HG02938 (cell line): ENCODE measurements at regions not wholly inside any gene's neighbourhood (a gene's known extent, or its start where the extent isn't known, plus 50 kb on each side); places are given as distances from the start of the nearest gene placed in this dataset.
"Not testable (repeated sequence)": the region's sequence is repeated elsewhere in the genome, so short reads cannot be mapped to it uniquely, and the experiment has no call there.

Experiments
- ATAC-seq: cut with Tn5 transposase; IDR thresholded peaks from one replicate; pipeline ENCODE4 v1.9.1; 2021; ENCODE audit warnings: mild to moderate bottlenecking, moderate library complexity; ENCODE audit not compliant: unreplicated experiment

DNA sequence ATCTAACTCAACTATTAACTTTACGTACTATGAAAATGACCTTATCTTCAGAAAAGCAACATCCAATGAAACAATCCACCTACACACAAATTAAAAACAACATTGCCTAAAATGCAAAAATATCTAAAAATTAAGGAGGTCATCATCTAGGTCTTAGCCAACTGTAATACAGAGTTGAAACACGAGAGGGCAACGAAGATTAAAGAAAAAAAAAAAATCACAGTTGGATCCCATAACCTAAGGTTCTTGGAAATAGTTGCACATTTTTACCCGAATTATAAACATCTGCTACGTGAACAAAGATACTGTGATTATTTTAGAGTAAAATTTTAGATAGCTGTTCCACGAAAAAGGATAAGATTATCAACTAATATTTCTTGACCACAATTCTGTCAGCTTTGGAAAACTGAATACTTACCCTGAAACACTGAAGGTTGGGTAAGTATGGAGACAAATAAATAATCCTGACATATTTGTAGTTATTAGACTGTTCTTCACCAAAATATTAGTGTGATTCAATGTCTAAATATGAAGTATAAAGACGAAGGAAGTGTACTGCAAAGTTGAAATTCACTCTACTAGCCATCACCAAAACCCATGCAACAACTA, 88.0 kb upstream of the AK4 start:
- no peak for ATAC-seq

DNA sequence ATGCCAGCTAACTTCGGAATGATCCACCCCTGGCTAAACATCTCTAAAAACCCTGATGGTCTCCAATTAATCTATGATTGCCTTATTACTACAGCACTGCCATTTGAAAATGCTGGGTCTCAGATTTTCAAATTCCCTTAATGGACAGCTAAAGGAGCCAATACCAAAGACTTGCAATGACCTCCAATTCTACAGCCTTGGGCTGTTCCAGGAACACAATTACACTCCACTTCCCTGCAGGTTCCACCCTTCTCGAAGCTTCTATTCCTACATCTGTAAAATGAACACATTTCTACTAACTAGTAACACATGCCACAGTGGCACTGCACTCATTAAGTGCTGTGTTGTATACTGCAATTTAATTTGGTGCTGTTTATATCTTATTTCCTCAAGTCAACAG, 85.7 kb upstream of the AK4 start:
- no peak for ATAC-seq

DNA sequence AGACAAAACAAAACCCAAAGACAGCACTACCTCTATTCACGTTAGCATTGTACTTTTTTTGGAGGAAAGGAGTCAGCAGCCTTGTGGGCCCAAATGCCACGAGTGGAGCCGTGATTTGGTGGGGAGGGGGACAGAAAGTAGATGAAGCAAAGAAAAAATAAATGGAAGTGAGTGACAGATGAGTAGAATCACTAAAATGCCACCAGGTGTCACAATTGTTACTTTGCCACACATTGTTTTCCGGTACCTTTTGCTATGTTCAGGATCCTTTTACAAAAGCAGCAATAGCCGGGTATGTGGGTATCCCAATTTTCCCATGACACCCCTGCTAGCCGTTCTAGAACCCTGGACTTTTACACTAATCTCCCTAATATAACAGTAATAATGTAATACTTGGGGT, 85.0 kb upstream of the AK4 start:
- no peak for ATAC-seq

DNA sequence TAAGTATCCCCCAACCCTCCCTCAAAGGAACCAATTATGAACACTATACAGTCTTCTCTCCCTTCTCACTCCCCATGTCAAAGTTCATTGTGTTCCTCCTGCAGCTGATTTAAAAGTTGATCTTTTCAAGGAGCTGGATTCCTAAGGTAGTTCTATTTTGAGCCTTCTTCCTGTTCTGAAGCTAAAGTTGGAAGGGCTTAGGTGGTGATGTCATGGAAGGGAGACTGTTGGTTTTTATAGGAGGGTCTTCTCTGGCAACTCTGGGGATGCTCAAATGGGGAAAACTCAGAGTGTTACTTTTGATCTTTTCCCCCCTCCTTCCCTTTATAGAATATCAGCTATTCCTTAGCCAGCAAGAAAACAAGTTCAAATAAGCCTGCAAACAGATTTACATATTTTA, 83.0 kb upstream of the AK4 start:
- no peak for ATAC-seq

DNA sequence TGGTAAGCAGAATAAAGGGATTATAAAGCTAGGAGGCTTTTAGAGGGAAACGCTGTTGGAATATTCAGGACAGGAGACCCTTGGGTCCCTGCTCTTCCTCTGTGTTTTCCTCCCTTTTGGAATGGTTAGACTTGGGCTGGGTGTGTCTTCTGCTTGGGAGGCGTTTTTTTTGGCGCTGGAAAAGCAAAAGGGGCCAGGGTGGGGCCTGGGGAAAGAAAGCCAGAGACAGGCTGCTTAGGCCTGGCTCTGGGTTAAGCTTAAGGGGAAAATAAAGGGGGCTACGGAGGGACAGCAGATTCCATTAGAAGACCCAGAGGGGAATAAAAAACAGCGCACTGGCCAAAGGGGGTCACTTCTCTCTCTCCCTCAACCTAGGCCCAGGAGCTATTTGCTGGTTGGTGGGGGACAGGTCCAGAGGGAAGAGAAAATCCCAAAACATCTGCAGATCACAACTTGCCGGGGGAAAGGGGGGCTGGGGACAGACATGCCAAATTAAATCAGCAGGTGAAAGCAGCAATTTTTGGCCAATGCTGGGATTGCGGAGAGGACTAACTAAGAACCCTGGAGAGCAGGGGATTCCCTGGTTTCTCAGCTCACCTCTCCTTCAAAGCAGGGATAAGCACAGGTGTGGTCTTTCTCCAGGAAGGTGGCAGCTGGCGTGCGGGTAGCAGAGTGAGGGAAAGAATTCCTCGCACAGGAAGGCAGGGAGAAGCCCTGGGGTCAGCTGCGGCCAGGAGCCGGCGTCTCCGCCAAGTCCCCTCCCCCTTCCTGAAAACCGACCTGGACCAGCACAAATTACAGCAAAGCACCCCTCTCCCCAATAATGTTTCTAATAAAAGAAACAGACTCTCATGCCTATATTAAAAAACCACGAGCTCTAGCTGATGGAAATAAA, 82.2 kb upstream of the AK4 start:
- no peak for ATAC-seq

DNA sequence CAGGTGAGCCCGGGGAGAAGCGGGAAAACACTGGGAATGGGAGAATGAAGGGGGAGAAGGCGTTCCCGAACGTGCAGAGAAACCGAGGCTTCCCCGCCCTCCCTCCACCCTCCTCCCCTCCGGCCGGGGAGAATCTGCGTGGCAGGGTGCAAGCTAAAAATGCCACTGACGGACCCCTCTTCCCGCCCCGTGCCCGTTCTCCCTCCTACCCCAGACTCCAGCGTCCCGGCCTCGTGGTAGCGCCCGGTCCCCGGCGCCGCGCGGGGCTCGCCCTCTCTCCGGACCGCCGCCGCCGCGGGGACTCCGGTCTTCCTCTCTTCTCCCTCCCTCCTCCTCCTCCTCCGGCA, 81.6 kb upstream of the AK4 start:
- no peak for ATAC-seq

DNA sequence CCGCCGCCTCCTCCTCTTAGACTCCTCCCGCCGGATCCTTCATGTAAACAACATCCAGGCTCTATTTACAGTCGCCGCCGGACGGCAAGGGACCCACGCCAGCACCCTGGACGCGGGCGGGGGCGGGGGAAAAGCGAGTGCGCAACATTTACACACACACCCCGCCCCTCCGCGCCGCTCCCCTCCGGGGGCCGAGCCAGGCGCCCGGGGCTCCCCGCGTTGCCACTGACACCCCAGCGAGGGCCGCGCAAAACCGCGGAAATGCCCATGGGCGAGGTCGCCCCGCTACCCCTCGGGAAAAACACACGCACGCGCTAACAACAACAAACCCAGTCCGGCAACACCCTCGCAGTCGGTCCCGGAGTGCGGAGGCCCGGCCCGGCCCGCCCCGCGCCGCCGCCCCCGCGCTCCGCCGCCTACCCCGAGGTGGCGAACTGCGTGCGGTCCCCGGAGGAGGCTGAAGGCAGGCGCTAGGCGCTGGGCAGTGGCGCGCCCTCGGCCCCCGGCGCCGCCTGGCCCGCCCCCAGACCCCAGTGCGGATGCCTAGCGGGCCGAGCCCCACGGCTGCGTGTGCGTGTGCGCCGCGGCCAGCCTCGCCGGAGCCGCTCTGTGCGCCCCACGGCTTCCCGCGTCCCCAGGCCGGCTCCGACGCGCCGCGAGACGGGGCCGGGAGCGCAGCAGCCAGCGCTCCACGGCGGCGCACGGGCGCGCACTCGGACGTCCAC, 81.1 kb upstream of the AK4 start:
- ATAC-seq = peak; percentile 42

DNA sequence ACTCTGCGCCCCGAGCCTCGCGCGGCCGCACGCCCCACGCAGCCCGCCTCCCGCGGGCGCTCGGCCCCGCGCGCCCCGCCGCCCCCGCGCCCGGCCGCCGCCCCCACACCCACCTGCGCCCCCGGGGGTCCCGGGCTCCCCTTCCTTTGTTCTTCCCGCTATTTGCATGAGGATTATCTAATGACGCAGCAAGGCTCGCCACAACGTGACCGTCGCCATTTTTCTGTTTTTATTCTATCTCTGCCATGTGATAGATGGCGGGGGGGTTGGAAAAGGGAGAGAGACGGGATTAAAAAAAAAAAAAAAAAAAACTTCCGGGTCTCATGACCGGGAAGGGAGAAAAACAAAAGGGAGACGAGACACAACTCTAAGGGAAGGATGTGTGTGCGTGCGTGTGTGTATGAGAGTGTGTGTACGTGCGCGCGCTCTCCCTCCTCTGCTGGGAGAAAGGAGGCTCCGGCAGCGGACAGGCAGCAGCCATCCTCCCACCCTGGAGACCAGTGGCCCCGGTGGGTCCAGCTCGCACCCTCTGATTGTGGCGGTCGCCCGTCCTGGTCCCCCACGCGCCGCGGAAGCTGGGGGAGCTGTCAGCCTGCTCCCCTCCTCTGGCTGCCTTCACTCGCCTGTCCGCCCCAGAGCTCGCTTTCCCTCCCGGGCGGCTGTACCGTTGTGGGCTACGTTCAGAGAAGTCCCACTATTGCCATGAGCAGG, 80.4 kb upstream of the AK4 start:
- ATAC-seq = peak; percentile 40

DNA sequence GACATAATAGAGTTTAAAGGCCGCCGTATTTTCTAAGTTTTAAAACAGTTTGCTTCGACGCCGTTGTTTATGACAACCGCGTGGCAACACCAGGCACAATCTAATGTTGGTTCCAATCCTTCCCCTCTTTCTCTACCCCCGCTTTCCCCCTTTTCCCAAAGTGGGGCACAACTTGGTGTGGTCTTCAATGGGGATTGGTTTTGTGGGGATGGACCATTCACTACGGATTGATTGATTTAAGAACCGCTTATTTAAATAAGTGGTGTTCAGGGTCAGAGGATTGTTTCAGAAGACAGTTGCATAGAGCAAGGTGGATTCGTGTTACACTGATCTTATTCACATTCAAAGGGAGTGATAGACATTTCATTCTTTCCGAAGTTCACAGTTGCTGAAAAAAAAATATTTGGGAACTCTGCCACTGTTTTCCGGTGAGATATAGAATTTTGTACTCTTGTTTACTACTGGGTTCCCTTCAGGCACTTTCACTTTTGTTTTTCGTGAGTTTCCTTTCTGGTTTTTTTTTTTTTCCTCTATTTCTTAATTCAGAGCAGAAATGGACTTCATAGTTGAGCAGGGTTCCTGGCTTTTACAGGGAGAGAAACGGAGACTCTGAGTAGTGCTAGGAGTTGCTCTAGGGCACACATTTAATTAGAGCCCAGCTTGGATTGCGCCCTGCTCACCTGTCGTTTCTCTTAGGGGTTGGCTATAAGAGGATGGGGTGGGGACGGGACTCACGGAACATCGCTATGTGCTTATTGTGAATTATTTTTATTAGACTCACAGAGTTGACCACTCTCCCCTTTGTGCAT, 79.6 kb upstream of the AK4 start:
- no peak for ATAC-seq

DNA sequence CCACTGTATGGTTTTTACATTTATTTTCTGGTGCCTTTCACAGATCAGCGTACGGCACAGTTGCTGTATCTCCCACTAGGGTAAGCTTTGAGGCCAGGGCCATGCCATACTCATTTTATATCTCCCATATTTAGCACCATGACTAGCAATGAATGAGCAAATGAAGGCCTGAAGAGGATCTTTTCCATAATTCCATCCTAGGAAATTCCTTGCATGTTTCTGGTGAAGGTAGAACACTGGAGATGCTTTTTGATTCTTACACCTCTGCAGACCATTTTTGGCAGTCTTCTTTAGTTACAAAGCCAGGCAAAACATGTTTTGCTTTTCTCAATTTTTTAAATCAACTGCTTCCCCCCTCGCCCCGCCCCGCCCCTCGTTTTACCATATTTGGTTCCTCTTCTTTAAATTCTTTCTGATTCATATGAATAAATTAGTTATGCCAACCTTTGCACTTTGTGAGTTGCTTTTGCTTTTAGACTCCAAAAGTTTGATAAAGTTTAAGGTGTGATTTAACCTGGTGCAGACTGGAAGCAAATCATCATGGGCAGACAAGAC, 78.9 kb upstream of the AK4 start:
- ATAC-seq = no peak

DNA sequence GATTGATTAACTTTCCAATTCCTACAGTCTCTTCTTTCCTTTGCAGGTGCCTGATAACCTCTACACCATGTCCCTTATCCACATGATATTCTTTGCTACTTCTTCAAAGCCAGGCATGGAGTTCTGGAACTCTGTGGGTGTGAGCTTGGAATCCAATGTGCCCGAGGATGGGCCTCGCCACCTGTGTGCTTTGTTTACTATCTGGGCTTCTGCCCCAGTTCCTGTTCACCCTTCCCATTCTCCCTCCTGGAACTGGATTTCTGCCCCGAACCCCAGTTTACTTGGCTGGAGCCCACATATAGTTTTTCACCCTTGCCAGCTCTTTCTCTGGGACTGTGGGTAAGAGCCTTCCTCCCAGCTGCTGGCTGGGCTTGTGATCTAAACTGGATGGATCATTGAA, 75.2 kb upstream of the AK4 start:
- no peak for ATAC-seq

DNA sequence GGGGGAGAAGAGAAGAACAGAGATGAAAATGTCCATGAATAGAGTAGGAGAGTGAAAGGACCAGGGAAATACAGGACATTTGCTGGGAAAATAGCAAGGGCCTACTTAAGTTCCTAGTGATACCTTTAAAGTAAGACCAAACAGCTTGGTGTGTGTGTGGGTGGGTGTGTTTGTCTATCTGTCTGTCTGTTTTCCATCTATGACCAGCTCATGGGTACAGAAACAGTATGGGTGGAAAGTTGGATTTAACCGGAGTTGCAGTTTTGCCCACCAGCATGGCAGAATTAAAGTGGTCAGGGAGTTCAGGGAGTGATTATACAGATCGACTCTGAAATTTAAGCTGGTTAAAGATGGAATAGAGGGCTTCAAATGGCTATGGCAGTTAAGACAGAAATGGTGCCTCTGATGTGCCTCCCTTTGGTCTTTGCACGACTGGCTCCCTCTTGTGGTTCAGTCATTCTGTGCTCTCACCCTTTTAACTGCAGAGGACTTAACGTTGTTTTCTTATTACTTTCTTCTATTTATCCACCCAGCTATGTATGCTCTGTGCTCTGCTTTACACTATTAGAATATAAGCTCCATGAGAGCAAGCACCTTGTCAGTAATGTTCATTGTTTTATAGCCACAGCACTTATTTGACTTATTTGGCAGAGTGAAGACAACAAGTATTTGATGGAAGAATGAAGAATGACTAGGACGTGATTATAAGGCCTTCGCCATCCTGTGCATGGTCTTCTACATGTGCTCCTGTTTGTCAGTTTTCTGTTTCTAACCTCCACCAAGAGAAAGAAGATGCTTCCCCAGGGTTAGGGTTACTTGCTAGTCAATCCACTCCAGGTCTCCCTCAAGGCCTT, 72.7 kb upstream of the AK4 start:
- peak; percentile 88 for ATAC-seq

DNA sequence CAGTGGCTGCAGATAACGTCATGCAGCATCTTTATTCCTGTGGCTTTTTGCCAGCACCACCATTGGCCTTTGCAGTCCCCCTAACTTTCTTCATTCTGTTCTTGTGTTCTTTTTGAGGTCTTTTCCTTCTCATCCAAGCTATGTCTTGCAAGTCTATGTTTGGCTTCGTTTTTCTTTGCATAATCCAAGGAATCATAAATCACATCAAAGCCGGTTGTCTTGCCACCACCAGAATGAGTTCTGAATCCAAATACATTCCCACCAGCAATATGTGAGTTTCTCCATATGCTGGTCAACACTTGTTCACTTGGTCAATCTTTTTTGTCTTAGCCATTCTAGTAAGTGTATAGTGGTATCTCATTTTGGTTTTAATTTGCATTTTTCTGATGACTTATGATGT, 70.6 kb upstream of the AK4 start:
- no peak for ATAC-seq

DNA sequence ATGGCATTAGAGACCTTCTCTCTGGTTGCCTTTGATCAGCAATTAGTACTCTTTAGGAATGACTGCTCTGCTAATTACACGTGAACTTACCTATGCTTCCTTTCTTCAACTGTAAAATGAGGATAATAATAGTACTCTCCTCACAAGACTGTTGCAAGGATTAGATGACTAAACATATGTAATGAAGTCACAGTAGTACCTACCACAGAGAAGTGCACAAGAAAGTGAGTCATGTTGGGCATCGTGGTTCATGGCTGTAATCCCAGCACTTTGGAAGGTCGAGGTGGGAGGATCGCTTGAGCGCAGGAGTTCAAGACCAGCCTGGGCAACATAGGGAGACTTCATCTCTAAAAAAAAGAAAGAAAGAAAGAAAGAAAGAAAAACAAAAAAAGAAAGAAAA, 68.1 kb upstream of the AK4 start:
- no peak for ATAC-seq

DNA sequence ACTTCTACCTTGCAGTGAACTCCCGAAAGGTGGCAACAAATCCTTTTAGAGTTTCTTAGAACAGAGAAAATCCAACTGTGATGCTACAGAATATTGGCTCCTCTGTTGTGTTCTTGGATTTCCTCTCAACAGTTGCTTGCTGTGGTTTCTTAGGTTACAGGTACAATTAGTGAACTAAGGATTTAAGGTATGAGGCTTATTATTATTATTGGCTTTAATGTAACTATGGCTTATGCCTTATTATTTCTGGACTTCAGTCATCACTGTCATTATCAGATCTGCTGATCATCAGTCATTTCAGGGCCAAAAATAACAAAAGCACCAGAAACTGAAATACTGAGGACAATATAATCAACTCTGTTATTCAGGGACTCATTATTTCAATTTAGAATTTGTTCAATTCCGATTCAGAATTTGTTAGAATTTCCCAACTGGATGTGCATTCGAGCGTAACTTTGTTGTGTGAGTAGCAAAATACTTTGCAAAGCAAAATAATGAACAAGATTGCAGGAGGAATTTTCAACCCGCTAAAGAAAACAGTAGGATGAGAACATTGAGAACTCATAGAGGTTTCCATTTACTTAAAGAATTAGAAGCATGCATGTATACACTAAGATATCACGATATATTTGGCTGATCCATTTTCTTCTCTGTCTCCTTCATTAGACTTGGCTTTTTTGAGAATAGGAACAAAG, 65.5 kb upstream of the AK4 start:
- no peak for ATAC-seq

DNA sequence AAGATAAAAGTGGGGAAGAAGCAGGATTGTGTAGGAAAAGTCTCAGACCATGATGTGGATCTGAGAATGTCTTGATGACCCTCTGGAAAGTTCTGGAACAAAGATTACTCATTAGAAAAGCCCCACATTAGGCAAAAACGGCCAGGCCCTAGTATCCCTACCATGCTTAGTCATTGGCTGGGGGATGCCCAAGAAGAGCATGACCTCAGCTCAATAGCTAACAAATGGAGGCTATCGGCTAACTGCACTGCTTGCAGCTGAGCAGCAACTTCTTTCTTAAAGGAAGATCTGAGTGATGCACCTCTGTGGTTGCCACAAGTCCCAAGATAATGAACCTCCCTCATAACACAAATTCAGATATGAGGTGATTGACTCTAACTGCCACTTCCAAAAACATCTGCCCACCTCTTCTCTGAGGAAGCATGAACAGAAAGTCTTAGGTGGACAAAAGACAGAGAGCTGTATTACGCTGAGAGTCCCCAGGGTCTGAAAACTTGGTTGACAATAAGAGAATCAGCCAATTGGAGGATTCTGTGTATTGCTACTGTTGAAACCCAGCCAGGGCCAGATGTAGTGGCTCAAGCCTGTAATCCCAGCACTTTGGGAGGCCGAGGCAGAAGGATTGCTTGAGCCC, 64.6 kb upstream of the AK4 start:
- ATAC-seq = no peak

DNA sequence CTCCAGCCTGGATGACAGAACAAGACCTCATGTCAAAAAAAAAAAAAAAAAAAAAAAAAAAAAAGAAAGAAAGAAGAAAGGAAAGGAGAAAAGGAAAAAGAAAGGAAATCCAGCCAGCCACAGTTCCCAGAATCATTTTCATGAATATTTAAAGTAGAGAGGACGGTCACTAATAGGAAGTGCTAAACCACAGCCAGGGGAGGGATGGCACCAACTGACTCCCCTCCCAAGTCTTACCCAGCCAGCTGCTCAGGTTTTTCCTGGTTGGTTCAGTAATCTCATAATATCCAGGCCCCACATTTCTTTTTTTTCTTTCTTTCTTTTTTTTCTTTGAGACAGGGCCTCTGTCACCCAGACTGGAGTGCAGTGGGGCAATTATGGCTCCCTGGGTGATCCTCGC, 63.9 kb upstream of the AK4 start:
- no peak for ATAC-seq

DNA sequence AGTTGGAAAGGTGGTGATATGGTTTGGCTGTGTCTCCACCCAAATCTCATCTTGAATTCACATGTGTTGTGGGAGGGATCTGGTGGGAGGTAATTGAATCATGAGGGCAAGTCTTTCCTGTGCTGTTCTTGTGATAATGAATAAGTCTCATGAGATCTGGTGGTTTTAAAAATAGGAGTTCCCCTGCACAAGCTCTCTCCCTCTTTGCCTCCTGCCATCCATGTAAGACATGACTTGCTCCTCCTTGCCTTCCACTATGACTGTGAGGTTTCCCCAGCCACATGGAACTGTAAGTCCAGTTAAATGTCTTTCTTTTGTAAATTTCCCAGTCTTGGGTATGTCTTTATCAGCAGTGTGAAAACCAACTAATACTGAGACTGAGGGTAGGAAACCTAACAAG, 60.5 kb upstream of the AK4 start:
- ATAC-seq = not testable (repeated sequence)
